ENCODE measurements at regions not wholly inside any gene's neighbourhood (a gene's known extent, or its start where the extent isn't known, plus 50 kb on each side); places are given as distances from the start of the nearest gene placed in this dataset.
A peak's percentile ranks its signal among the peaks of the same experiment; 100 is the strongest.

GRCh38 chr4:124017185-124017785 lies 620.7 kb downstream of the SPRY1 start:
- Histone ChIP-seq H3K27me3 (ENCODE audit: control insufficient read depth in 3 of 3, insufficient read depth in 3 of 3, low read length in 3 of 3) (no peaks in the 10 kb centered on the region), H3K27ac (ENCODE audit: low read depth in 1 of 3, low read length in 2 of 3) (no peak overlapping the region), H3K4me1 (ENCODE audit: control insufficient read depth in 3 of 3, insufficient read depth in 2 of 3, low read depth in 1 of 3, low read length in 2 of 3) (peaks cover 0 to 22% (median 0%) of the 10 kb centered on the region in 3 donors), H3K9me3 (ENCODE audit: control insufficient read depth in 2 of 2, insufficient read depth in 1 of 2, low read depth in 1 of 2, low read length in 1 of 2) (no peaks in the 10 kb centered on the region), H3K4me3 (ENCODE audit: low read depth in 1 of 3, low read length in 3 of 3) (no peak overlapping the region), H3K36me3 (ENCODE audit: control insufficient read depth in 3 of 3, insufficient read depth in 2 of 3, low read depth in 1 of 3, low read length in 3 of 3) (no peaks in the 10 kb centered on the region)
- 69 to 80% (median 74%) methylated on average over 8 of the region's 8 CpGs for WGBS, 3 donors
- DNase-seq (no peak), FAIRE-seq (no peak)

- H3K27me3 ChIP-seq (ENCODE audit: control insufficient read depth in 3 of 3, insufficient read depth in 3 of 3, low read length in 3 of 3): no peaks in the 10 kb centered on the region
- peak overlapping the region in 2 of 3 donors; percentile 71 to 82 for H3K27ac ChIP-seq (ENCODE audit: low read depth in 1 of 3, low read length in 2 of 3)
- peak; percentile 4 to 79 for DNase-seq
- no peaks in the 10 kb centered on the region for H3K9me3 ChIP-seq (ENCODE audit: control insufficient read depth in 2 of 2, insufficient read depth in 1 of 2, low read depth in 1 of 2, low read length in 1 of 2)
- H3K36me3 ChIP-seq (ENCODE audit: control insufficient read depth in 3 of 3, insufficient read depth in 2 of 3, low read depth in 1 of 3, low read length in 3 of 3): no peaks in the 10 kb centered on the region
- H3K4me1 ChIP-seq (ENCODE audit: control insufficient read depth in 3 of 3, insufficient read depth in 2 of 3, low read depth in 1 of 3, low read length in 2 of 3): peaks cover 0 to 22% (median 0%) of the 10 kb centered on the region in 3 donors
- H3K4me3 ChIP-seq (ENCODE audit: low read depth in 1 of 3, low read length in 3 of 3): no peak overlapping the region
- 37 to 44% (median 41%) methylated on average over 7 of the region's 7 CpGs for WGBS, 3 donors
- FAIRE-seq: no peak
These were observed 622.1 kb downstream of the SPRY1 start for GRCh38 chr4:124018383-124019317.

- Histone ChIP-seq H3K4me1 (ENCODE audit: control insufficient read depth in 3 of 3, insufficient read depth in 2 of 3, low read depth in 1 of 3, low read length in 2 of 3) (peaks cover 0 to 22% (median 0%) of the 10 kb centered on the region in 3 donors), H3K27me3 (ENCODE audit: control insufficient read depth in 3 of 3, insufficient read depth in 3 of 3, low read length in 3 of 3) (no peaks in the 10 kb centered on the region), H3K36me3 (ENCODE audit: control insufficient read depth in 3 of 3, insufficient read depth in 2 of 3, low read depth in 1 of 3, low read length in 3 of 3) (no peaks in the 10 kb centered on the region), H3K27ac (ENCODE audit: low read depth in 1 of 3, low read length in 2 of 3) (peak overlapping the region in 2 of 3 donors; percentile 68 to 82), H3K9me3 (ENCODE audit: control insufficient read depth in 2 of 2, insufficient read depth in 1 of 2, low read depth in 1 of 2, low read length in 1 of 2) (no peaks in the 10 kb centered on the region), H3K4me3 (ENCODE audit: low read depth in 1 of 3, low read length in 3 of 3) (no peak overlapping the region)
- DNase-seq (no peak), FAIRE-seq (no peak)
- 71 to 79% (median 79%) methylated on average over 4 of the region's 4 CpGs for WGBS, 3 donors
These were observed 623.4 kb downstream of the SPRY1 start for GRCh38 chr4:124019749-124020549.

GRCh38 chr4:124025000-124025399 lies 628.4 kb downstream of the SPRY1 start:
- FAIRE-seq: no peak

GRCh38 chr4:124025428-124025827 lies 628.8 kb downstream of the SPRY1 start:
- H3K4me1 ChIP-seq (ENCODE audit: control insufficient read depth in 3 of 3, insufficient read depth in 2 of 3, low read depth in 1 of 3, low read length in 2 of 3): no peaks in the 10 kb centered on the region
- H3K9me3 ChIP-seq (ENCODE audit: control insufficient read depth in 2 of 2, insufficient read depth in 1 of 2, low read depth in 1 of 2, low read length in 1 of 2): no peaks in the 10 kb centered on the region
- no peak overlapping the region for H3K4me3 ChIP-seq (ENCODE audit: low read depth in 1 of 3, low read length in 3 of 3)
- no peaks in the 10 kb centered on the region for H3K36me3 ChIP-seq (ENCODE audit: control insufficient read depth in 3 of 3, insufficient read depth in 2 of 3, low read depth in 1 of 3, low read length in 3 of 3)
- DNase-seq (no peak), FAIRE-seq (no peak)
- 62 to 78% (median 74%) methylated on average over 9 of the region's 9 CpGs for WGBS, 3 donors
- no peaks in the 10 kb centered on the region for H3K27me3 ChIP-seq (ENCODE audit: control insufficient read depth in 3 of 3, insufficient read depth in 3 of 3, low read length in 3 of 3)
- H3K27ac ChIP-seq (ENCODE audit: low read depth in 1 of 3, low read length in 2 of 3): no peak overlapping the region

More at GRCh38 chr4:124025000-124025399, 628.4 kb downstream of the SPRY1 start:
- H3K4me1 ChIP-seq (ENCODE audit: control insufficient read depth in 3 of 3, insufficient read depth in 2 of 3, low read depth in 1 of 3, low read length in 2 of 3): peaks cover 0 to 3% (median 0%) of the 10 kb centered on the region in 3 donors
- no peak for DNase-seq
- no peaks in the 10 kb centered on the region for H3K36me3 ChIP-seq (ENCODE audit: control insufficient read depth in 3 of 3, insufficient read depth in 2 of 3, low read depth in 1 of 3, low read length in 3 of 3)
- H3K4me3 ChIP-seq (ENCODE audit: low read depth in 1 of 3, low read length in 3 of 3): no peak overlapping the region
- H3K9me3 ChIP-seq (ENCODE audit: control insufficient read depth in 2 of 2, insufficient read depth in 1 of 2, low read depth in 1 of 2, low read length in 1 of 2): no peaks in the 10 kb centered on the region
- no peaks in the 10 kb centered on the region for H3K27me3 ChIP-seq (ENCODE audit: control insufficient read depth in 3 of 3, insufficient read depth in 3 of 3, low read length in 3 of 3)
- WGBS, 3 donors: 65 to 83% (median 66%) methylated on average over 3 of the region's 3 CpGs
- H3K27ac ChIP-seq (ENCODE audit: low read depth in 1 of 3, low read length in 2 of 3): no peak overlapping the region

GRCh38 chr4:124028182-124028581 lies 631.6 kb downstream of the SPRY1 start:
- no peaks in the 10 kb centered on the region for H3K9me3 ChIP-seq (ENCODE audit: control insufficient read depth in 2 of 2, insufficient read depth in 1 of 2, low read depth in 1 of 2, low read length in 1 of 2)
- WGBS, 3 donors: 60 to 65% (median 62%) methylated on average over 4 of the region's 4 CpGs
- H3K4me1 ChIP-seq (ENCODE audit: control insufficient read depth in 3 of 3, insufficient read depth in 2 of 3, low read depth in 1 of 3, low read length in 2 of 3): no peaks in the 10 kb centered on the region
- no peaks in the 10 kb centered on the region for H3K36me3 ChIP-seq (ENCODE audit: control insufficient read depth in 3 of 3, insufficient read depth in 2 of 3, low read depth in 1 of 3, low read length in 3 of 3)
- no peak overlapping the region for H3K27ac ChIP-seq (ENCODE audit: low read depth in 1 of 3, low read length in 2 of 3)
- FAIRE-seq: no peak
- H3K27me3 ChIP-seq (ENCODE audit: control insufficient read depth in 3 of 3, insufficient read depth in 3 of 3, low read length in 3 of 3): no peaks in the 10 kb centered on the region
- H3K4me3 ChIP-seq (ENCODE audit: low read depth in 1 of 3, low read length in 3 of 3): no peak overlapping the region
- DNase-seq: no peak

- Histone ChIP-seq H3K36me3 (ENCODE audit: control insufficient read depth in 3 of 3, insufficient read depth in 2 of 3, low read depth in 1 of 3, low read length in 3 of 3) (no peaks in the 10 kb centered on the region), H3K9me3 (ENCODE audit: control insufficient read depth in 2 of 2, insufficient read depth in 1 of 2, low read depth in 1 of 2, low read length in 1 of 2) (no peaks in the 10 kb centered on the region), H3K4me3 (ENCODE audit: low read depth in 1 of 3, low read length in 3 of 3) (no peak overlapping the region), H3K4me1 (ENCODE audit: control insufficient read depth in 3 of 3, insufficient read depth in 2 of 3, low read depth in 1 of 3, low read length in 2 of 3) (no peaks in the 10 kb centered on the region), H3K27ac (ENCODE audit: low read depth in 1 of 3, low read length in 2 of 3) (no peak overlapping the region), H3K27me3 (ENCODE audit: control insufficient read depth in 3 of 3, insufficient read depth in 3 of 3, low read length in 3 of 3) (no peaks in the 10 kb centered on the region)
- DNase-seq (no peak), FAIRE-seq (no peak)
- 43 to 55% (median 51%) methylated on average over 2 of the region's 2 CpGs for WGBS, 3 donors
These were observed 633.6 kb downstream of the SPRY1 start for GRCh38 chr4:124030147-124030546.

- no peak for DNase-seq
- FAIRE-seq: no peak
- no peak overlapping the region for H3K27ac ChIP-seq (ENCODE audit: low read depth in 1 of 3, low read length in 2 of 3)
- WGBS, 3 donors: 59 to 75% (median 72%) methylated on average over 1 of the region's 1 CpG
- H3K36me3 ChIP-seq (ENCODE audit: control insufficient read depth in 3 of 3, insufficient read depth in 2 of 3, low read depth in 1 of 3, low read length in 3 of 3): no peaks in the 10 kb centered on the region
- no peaks in the 10 kb centered on the region for H3K9me3 ChIP-seq (ENCODE audit: control insufficient read depth in 2 of 2, insufficient read depth in 1 of 2, low read depth in 1 of 2, low read length in 1 of 2)
- no peaks in the 10 kb centered on the region for H3K27me3 ChIP-seq (ENCODE audit: control insufficient read depth in 3 of 3, insufficient read depth in 3 of 3, low read length in 3 of 3)
- H3K4me3 ChIP-seq (ENCODE audit: low read depth in 1 of 3, low read length in 3 of 3): no peak overlapping the region
- H3K4me1 ChIP-seq (ENCODE audit: control insufficient read depth in 3 of 3, insufficient read depth in 2 of 3, low read depth in 1 of 3, low read length in 2 of 3): no peaks in the 10 kb centered on the region
These were observed 635.4 kb downstream of the SPRY1 start for GRCh38 chr4:124032035-124032434.

All from small intestine (tissue), 7 donors.